Effector memory CD4-positive, alpha-beta T cell (primary cell): ENCODE measurements at regions not wholly inside any gene's neighbourhood (a gene's known extent, or its start where the extent isn't known, plus 50 kb on each side); places are given as distances from the start of the nearest gene placed in this dataset.

Source experiments
- DNase-seq, 3 donors: peaks; one replicate each; pipeline ENCODE4 v3.0.0-alpha.2; 2020
- H3K27ac ChIP-seq: 2 replicates; pipeline ENCODE4 v1.7.0; 2013; ENCODE audit warnings: mild to moderate bottlenecking, low read length, moderate library complexity; ENCODE audit not compliant: insufficient read depth, poor library complexity, severe bottlenecking
- H3K27me3 ChIP-seq: replicated peaks from 2 replicates; pipeline ENCODE4 v1.7.0; 2013; ENCODE audit warnings: mild to moderate bottlenecking, low read length; ENCODE audit not compliant: insufficient read depth, control insufficient read depth, poor library complexity, severe bottlenecking
- H3K36me3 ChIP-seq: 2 replicates; pipeline ENCODE4 v1.7.0; 2013; ENCODE audit warnings: mild to moderate bottlenecking, low read length, moderate library complexity; ENCODE audit not compliant: control insufficient read depth, insufficient read depth
- H3K4me1 ChIP-seq: 2 replicates; pipeline ENCODE4 v1.7.0; 2013; ENCODE audit warnings: low read length, mild to moderate bottlenecking; ENCODE audit not compliant: control insufficient read depth, insufficient read depth, poor library complexity, severe bottlenecking
- H3K4me3 ChIP-seq: 2 replicates; pipeline ENCODE4 v1.7.0; 2013; ENCODE audit warnings: low read length, low read depth, mild to moderate bottlenecking; ENCODE audit not compliant: insufficient read depth, poor library complexity, severe bottlenecking
- H3K9me3 ChIP-seq: 2 replicates; pipeline ENCODE4 v1.7.0; 2013; ENCODE audit warnings: mild to moderate bottlenecking, low read length, moderate library complexity; ENCODE audit not compliant: control insufficient read depth

DNA sequence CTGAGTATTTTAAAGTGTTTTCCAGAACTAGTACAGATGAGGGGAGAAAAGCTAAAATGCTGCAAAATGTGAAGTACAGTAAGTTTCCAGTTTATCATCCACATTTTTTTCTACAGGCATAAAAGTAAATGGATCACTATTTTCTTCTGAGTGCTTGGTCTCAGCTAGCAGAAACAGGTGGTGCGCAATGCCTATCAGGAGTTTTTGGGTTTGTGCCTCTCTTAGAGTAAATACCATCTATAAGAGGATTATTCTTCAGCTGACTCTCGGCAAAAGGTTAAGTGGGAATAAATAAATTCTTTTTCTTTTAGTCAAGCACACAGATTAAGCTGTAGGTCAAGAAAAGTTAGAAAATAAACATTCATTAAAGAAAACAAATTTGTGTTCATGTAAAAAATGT is 1027.7 kb downstream of the PLOD2 start:
- Histone ChIP-seq H3K4me1 (no peaks in the 10 kb centered on the region), H3K36me3 (no peaks in the 10 kb centered on the region), H3K9me3 (no peaks in the 10 kb centered on the region), H3K27me3 (no peaks in the 10 kb centered on the region), H3K4me3 (no peak overlapping the region), H3K27ac (no peak overlapping the region)
- no peak for DNase-seq

- H3K36me3 ChIP-seq, result no peaks in the 10 kb centered on the region
- H3K27me3 ChIP-seq, result no peaks in the 10 kb centered on the region
- H3K4me1 ChIP-seq, result no peaks in the 10 kb centered on the region
- H3K4me3 ChIP-seq, result no peak overlapping the region
- DNase-seq, result no peak
- H3K27ac ChIP-seq, result no peak overlapping the region
- no peaks in the 10 kb centered on the region for H3K9me3 ChIP-seq
Observed at GRCh38 chr3:145134738-145135137, 1026.2 kb downstream of the PLOD2 start.

GRCh38 chr3:145144361-145144760 is 1016.6 kb downstream of the PLOD2 start:
- Histone ChIP-seq H3K9me3 (no peaks in the 10 kb centered on the region), H3K27me3 (no peaks in the 10 kb centered on the region), H3K4me3 (no peak overlapping the region), H3K27ac (no peak overlapping the region), H3K36me3 (no peaks in the 10 kb centered on the region), H3K4me1 (no peaks in the 10 kb centered on the region)
- no peak for DNase-seq

DNA sequence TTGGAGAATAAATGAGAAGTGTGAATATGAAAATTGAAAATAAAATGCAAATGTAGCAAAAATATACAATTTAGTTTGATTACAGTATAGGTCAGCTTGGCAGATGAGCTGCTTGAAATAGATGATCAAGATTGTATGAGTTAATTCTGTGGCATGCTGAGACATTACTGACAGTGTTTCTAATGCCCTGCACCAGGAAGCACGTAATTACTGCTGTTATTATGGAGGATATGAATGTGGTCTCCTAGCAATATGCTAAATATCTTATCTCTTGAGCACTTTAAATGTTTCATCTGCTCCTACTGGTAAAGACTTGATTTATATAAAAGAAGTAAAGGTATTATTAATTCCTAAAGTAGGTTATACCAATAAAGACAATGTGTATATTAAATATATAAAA is 1015.5 kb downstream of the PLOD2 start:
- Histone ChIP-seq H3K9me3 (no peaks in the 10 kb centered on the region), H3K27me3 (no peaks in the 10 kb centered on the region), H3K27ac (no peak overlapping the region), H3K4me1 (no peaks in the 10 kb centered on the region), H3K36me3 (no peaks in the 10 kb centered on the region), H3K4me3 (no peak overlapping the region)
- DNase-seq, result no peak

- Histone ChIP-seq H3K4me1 (no peaks in the 10 kb centered on the region), H3K4me3 (no peak overlapping the region), H3K27ac (no peak overlapping the region), H3K9me3 (no peaks in the 10 kb centered on the region), H3K36me3 (no peaks in the 10 kb centered on the region), H3K27me3 (no peaks in the 10 kb centered on the region)
- no peak for DNase-seq
Observed at GRCh38 chr3:145159640-145160039, 1001.3 kb downstream of the PLOD2 start.

- DNase-seq, result no peak
- Histone ChIP-seq H3K4me3 (no peak overlapping the region), H3K27ac (no peak overlapping the region), H3K4me1 (no peaks in the 10 kb centered on the region), H3K27me3 (no peaks in the 10 kb centered on the region), H3K36me3 (no peaks in the 10 kb centered on the region), H3K9me3 (no peaks in the 10 kb centered on the region)
Observed at GRCh38 chr3:145170121-145170520, 990.9 kb downstream of the PLOD2 start.

GRCh38 chr3:145175626-145176025 is 985.4 kb downstream of the PLOD2 start:
- no peak overlapping the region for H3K4me3 ChIP-seq
- no peaks in the 10 kb centered on the region for H3K36me3 ChIP-seq
- DNase-seq, result no peak
- H3K27me3 ChIP-seq, result no peaks in the 10 kb centered on the region
- H3K27ac ChIP-seq, result no peak overlapping the region
- no peaks in the 10 kb centered on the region for H3K4me1 ChIP-seq
- no peaks in the 10 kb centered on the region for H3K9me3 ChIP-seq

DNA sequence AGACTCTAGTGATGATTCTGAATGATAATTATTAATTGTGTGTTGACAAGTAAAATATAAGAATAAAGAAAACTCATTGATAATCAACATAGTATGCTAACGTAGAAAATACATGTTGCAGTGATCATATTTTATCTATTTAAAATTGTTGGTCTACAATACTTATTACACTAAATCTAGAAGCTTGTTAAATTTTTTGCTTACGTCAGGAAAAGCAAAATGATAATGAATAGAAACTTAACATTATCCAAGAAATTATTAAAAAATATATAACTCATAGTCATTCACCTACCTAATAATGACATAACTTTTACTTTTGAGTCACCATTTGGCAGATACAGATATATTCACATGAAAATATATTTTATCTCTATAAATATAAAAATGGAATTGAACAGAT is 984.1 kb downstream of the PLOD2 start:
- H3K4me1 ChIP-seq, result no peaks in the 10 kb centered on the region
- no peaks in the 10 kb centered on the region for H3K27me3 ChIP-seq
- no peaks in the 10 kb centered on the region for H3K36me3 ChIP-seq
- H3K4me3 ChIP-seq, result no peak overlapping the region
- DNase-seq, result no peak
- H3K27ac ChIP-seq, result no peak overlapping the region
- no peaks in the 10 kb centered on the region for H3K9me3 ChIP-seq

GRCh38 chr3:145177828-145178227 is 983.2 kb downstream of the PLOD2 start:
- Histone ChIP-seq H3K27me3 (no peaks in the 10 kb centered on the region), H3K4me3 (no peak overlapping the region), H3K4me1 (no peaks in the 10 kb centered on the region), H3K36me3 (no peaks in the 10 kb centered on the region), H3K27ac (no peak overlapping the region), H3K9me3 (no peaks in the 10 kb centered on the region)
- no peak for DNase-seq

DNA sequence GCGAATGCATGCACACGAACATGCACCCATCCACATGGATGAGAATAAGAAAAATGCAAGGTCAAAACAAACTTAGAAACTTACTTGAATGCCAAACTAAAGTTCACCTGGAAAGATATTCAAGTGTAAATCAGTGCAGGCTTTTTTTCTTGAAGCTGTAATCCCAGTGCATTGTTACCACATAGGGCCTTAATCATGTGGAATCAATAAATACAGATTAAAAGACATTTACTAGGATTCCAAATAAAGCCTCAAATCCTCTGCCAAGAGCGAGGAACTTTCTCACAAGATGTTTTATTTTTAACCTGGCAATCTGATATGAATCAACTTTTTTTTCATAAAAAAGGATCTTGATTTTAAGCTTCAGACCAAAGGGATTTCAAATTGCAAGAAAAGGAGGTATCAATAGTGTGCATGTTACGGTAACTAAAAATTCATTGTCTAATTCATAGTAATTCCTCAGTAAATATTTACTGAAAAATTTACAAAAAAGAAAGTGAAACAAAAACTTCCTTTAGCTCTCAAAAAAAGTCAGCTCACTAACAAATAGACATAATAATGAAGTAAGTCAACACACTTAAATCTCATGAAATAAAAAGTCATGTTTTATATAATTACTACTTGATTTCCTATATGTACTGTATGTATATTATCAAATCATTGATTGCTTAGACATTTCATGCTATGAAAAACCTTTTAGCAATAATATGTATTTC is 978.6 kb downstream of the PLOD2 start:
- Histone ChIP-seq H3K27me3 (no peaks in the 10 kb centered on the region), H3K4me1 (no peaks in the 10 kb centered on the region), H3K27ac (no peak overlapping the region), H3K4me3 (peak overlapping the region; percentile 7), H3K36me3 (no peaks in the 10 kb centered on the region), H3K9me3 (no peaks in the 10 kb centered on the region)
- DNase-seq, result no peak
